Endodermal cell (in vitro differentiated cells): ENCODE measurements at regions not wholly inside any gene's neighbourhood (a gene's known extent, or its start where the extent isn't known, plus 50 kb on each side); places are given as distances from the start of the nearest gene placed in this dataset.

ENCODE experiments used
- DNase-seq: peaks from one replicate; pipeline ENCODE4 v3.0.0-alpha.2; 2017
- H3K27ac ChIP-seq: 2 replicates; pipeline ENCODE4 v1.5.1; 2013; ENCODE audit warnings: mild to moderate bottlenecking, low read depth, low read length, moderate library complexity
- H3K27me3 ChIP-seq: 2 replicates; pipeline ENCODE4 v1.6.1; 2013; ENCODE audit warnings: mild to moderate bottlenecking, low read length, moderate library complexity; ENCODE audit not compliant: insufficient read depth, control insufficient read depth, poor library complexity, severe bottlenecking
- H3K36me3 ChIP-seq: 2 replicates; pipeline ENCODE4 v1.7.0; 2013; ENCODE audit warnings: mild to moderate bottlenecking, low read length, moderate library complexity; ENCODE audit not compliant: control insufficient read depth, insufficient read depth
- H3K4me1 ChIP-seq: one replicate; pipeline ENCODE4 v1.7.0; 2013; ENCODE audit warnings: low read length; ENCODE audit not compliant: control insufficient read depth, insufficient read depth
- H3K4me3 ChIP-seq: 2 replicates; pipeline ENCODE4 v1.5.1; 2013; ENCODE audit warnings: mild to moderate bottlenecking, low read length, moderate library complexity
- H3K9ac ChIP-seq: 2 replicates; pipeline ENCODE4 v1.6.1; 2013; ENCODE audit warnings: mild to moderate bottlenecking, low read length, moderate library complexity; ENCODE audit not compliant: poor library complexity, severe bottlenecking; ENCODE audit errors: extremely low read depth
- H3K9me3 ChIP-seq: 2 replicates; pipeline ENCODE4 v1.6.1; 2013; ENCODE audit warnings: mild to moderate bottlenecking, low read length, moderate library complexity; ENCODE audit not compliant: control insufficient read depth
- H3K27ac Mint-ChIP-seq: 2 replicates; pipeline ENCODE4 v1.8.0; 2020; ENCODE audit warnings: mixed read lengths
- H3K27me3 Mint-ChIP-seq: 2 replicates; pipeline ENCODE4 v1.8.0; 2021; ENCODE audit warnings: mild to moderate bottlenecking, mixed read lengths; ENCODE audit not compliant: insufficient read depth
- H3K36me3 Mint-ChIP-seq: 2 replicates; pipeline ENCODE4 v1.8.0; 2020; ENCODE audit warnings: low read depth, mixed read lengths
- H3K4me1 Mint-ChIP-seq: 2 replicates; pipeline ENCODE4 v1.8.0; 2020; ENCODE audit warnings: mixed read lengths
- H3K4me3 Mint-ChIP-seq: 2 replicates; pipeline ENCODE4 v1.8.0; 2020; ENCODE audit warnings: mild to moderate bottlenecking, moderate library complexity, mixed read lengths
- H3K9me3 Mint-ChIP-seq: 2 replicates; pipeline ENCODE4 v1.8.0; 2020; ENCODE audit warnings: mild to moderate bottlenecking, mixed read lengths
- CTCF ChIP-seq: fragments of 200-600 bp; sonication (generic); conservative IDR thresholded peaks from 2 replicates; pipeline ENCODE4 v1.5.0; 2021; ENCODE audit warnings: antibody characterized with exemption, mild to moderate bottlenecking
- WGBS, 2 experiments: methylation state at CpG; one replicate each; pipeline versions ENCODE4 v1.1.5 to v1.1.7; 2013; ENCODE audit warnings: missing lambda C conversion rate in 2 of 2, mixed read lengths in 1 of 2; ENCODE audit not compliant: insufficient coverage in 1 of 2, insufficient read length in 1 of 2; 5-methylcytosine and 5-hydroxymethylcytosine counted together

- Mint-ChIP-seq H3K27ac (no peak overlapping the region), H3K4me1 (peaks cover 10% of the 10 kb centered on the region), H3K9me3 (peaks cover 4% of the 10 kb centered on the region), H3K27me3 (no peaks in the 10 kb centered on the region), H3K4me3 (no peak overlapping the region), H3K36me3 (no peaks in the 10 kb centered on the region)
- H3K36me3 ChIP-seq: no peaks in the 10 kb centered on the region
- no peak for TF ChIP-seq CTCF
- 94 to 97% methylated on average over 12 of the region's 12 CpGs for WGBS, 2 experiments
- no peak overlapping the region for H3K4me3 ChIP-seq
- no peak overlapping the region for H3K9ac ChIP-seq
- H3K9me3 ChIP-seq: no peaks in the 10 kb centered on the region
- no peak for DNase-seq
- H3K27me3 ChIP-seq: no peaks in the 10 kb centered on the region
- no peak overlapping the region for H3K27ac ChIP-seq
- peaks cover 2% of the 10 kb centered on the region for H3K4me1 ChIP-seq
Observed at GRCh38 chr19:32010071-32010470, 335.3 kb upstream of the ZNF507 start.

- Histone ChIP-seq H3K27me3 (no peaks in the 10 kb centered on the region), H3K27ac (no peak overlapping the region), H3K9ac (no peak overlapping the region), H3K9me3 (no peaks in the 10 kb centered on the region), H3K36me3 (no peaks in the 10 kb centered on the region), H3K4me1 (peaks cover 2% of the 10 kb centered on the region), H3K4me3 (no peak overlapping the region)
- 88 to 100% methylated on average over 5 to 6 of the region's 6 CpGs for WGBS, 2 experiments
- Mint-ChIP-seq H3K4me1 (peaks cover 10% of the 10 kb centered on the region), H3K9me3 (peaks cover 4% of the 10 kb centered on the region), H3K36me3 (no peaks in the 10 kb centered on the region), H3K27me3 (no peaks in the 10 kb centered on the region), H3K27ac (no peak overlapping the region), H3K4me3 (no peak overlapping the region)
- no peak for TF ChIP-seq CTCF
- peak; percentile 49 for DNase-seq
Observed at GRCh38 chr19:32012206-32012605, 333.2 kb upstream of the ZNF507 start.

- peaks cover 10% of the 10 kb centered on the region for H3K4me1 Mint-ChIP-seq
- H3K4me3 ChIP-seq: no peak overlapping the region
- H3K4me3 Mint-ChIP-seq: no peak overlapping the region
- H3K36me3 Mint-ChIP-seq: no peaks in the 10 kb centered on the region
- H3K36me3 ChIP-seq: no peaks in the 10 kb centered on the region
- peaks cover 4% of the 10 kb centered on the region for H3K9me3 Mint-ChIP-seq
- no peak for TF ChIP-seq CTCF
- H3K9ac ChIP-seq: no peak overlapping the region
- H3K27me3 ChIP-seq: no peaks in the 10 kb centered on the region
- no peak overlapping the region for H3K27ac Mint-ChIP-seq
- no peaks in the 10 kb centered on the region for H3K9me3 ChIP-seq
- H3K27me3 Mint-ChIP-seq: no peaks in the 10 kb centered on the region
- no peak for DNase-seq
- peaks cover 2% of the 10 kb centered on the region for H3K4me1 ChIP-seq
- WGBS, 2 experiments: 85% methylated on average over 4 to 6 of the region's 6 CpGs
- no peak overlapping the region for H3K27ac ChIP-seq
Observed at GRCh38 chr19:32012886-32013631, 332.4 kb upstream of the ZNF507 start.
